Dedifferentiated amniotic fluid mesenchymal stem cell (primary cell): ENCODE measurements at regions not wholly inside any gene's neighbourhood (a gene's known extent, or its start where the extent isn't known, plus 50 kb on each side); places are given as distances from the start of the nearest gene placed in this dataset.

Experiments
- DNase-seq: peaks from one replicate; pipeline ENCODE4 v3.0.0-alpha.2; 2016; ENCODE audit errors: extremely low spot score

DNA sequence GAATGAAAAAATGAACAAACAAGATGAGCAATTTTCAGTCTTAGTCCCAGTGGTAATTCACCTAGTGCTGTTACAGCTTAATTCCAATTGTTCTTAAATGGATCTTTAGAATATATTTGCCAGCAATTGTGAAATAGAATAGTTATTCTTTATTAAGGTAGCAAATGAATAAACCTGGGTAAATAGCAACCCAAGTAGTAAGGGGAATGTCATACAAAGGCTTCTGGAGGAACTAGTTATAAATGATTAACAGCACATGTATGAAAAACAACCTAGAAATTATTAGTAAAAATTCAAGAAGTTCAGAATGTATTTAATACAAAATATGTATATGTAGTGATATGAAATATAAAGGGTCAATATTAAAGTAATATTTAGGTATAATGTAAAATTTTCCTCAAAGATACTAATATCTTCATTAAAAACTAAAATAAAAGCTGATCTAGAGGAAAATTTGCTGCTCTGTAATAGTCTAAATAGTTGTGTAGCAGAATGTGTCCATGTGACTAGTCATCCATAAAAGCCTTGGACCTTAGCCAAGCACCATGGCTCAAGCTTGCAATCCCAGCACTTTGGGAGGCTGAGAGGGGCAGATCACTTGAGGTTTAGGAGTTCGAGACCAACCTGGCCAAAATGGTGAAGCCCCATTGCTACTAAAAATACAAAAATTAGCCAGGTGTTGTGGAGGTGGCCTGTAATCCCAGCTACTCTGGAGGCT lies 535.9 kb upstream of the ATXN8OS start:
- DNase-seq = no peak

DNA sequence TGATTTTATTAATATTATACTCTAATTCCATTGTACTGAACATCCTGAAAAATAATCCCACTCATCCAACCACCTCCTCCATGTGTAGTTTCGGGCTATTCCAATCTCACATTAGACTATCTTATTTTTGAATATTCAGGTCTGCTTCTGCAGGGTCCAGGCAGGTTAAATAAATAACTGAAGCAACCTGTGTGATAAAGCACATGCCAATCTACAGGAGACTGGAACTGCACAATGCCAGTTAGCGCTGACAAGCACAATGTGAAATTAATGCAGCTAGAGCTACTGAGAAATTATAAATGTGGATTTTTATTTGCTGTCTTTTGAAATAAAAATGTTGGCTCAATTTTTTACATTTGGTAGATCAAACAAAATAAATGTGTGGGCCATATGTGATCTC lies 540.1 kb upstream of the ATXN8OS start:
- DNase-seq = no peak

DNA sequence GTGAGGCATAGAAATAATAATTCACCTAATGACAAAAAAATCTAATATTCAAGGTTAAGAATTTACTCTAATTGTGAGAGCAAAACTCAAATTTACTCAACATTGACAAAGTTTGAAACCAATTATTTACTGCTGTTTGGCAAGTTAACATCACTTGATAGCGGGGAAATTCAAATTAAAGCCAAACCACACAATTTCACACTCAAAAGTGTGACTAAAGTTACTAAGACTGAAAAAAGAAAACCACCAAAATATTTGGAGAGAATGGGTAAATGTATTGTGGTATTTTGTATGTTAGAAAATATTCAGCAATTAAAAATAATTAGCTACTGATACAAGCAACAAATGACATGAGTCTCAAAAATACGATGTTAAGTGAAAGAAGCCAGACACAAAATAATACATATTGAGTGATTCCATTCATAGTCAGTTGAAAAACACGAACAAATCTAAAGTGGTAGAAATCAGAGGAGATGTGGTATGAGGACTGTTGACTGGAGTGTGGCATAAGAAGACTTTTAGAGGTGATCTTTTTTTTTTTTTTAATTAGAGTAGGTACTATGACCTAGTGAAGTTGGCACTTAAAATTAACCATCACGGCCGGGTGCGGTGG lies 541.4 kb upstream of the ATXN8OS start:
- no peak for DNase-seq

DNA sequence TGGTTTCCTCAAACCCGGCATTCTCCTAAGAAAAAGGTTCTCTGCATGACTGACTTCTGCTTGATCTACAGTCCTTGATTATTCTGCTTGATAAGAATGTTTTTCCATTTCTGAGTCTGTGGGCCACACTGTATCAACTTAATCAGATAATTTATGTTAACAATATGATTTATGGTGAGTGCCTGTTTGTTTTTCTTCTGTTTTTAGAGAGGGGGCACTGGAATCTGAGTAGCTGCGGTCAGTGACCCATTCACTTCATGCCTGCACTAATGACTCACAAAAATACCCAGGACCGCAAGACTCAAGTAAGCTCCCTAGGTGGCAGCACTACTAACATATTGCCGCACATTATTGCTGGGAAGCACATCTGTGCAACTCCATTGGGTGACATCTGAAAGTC lies 542.3 kb upstream of the ATXN8OS start:
- no peak for DNase-seq

DNA sequence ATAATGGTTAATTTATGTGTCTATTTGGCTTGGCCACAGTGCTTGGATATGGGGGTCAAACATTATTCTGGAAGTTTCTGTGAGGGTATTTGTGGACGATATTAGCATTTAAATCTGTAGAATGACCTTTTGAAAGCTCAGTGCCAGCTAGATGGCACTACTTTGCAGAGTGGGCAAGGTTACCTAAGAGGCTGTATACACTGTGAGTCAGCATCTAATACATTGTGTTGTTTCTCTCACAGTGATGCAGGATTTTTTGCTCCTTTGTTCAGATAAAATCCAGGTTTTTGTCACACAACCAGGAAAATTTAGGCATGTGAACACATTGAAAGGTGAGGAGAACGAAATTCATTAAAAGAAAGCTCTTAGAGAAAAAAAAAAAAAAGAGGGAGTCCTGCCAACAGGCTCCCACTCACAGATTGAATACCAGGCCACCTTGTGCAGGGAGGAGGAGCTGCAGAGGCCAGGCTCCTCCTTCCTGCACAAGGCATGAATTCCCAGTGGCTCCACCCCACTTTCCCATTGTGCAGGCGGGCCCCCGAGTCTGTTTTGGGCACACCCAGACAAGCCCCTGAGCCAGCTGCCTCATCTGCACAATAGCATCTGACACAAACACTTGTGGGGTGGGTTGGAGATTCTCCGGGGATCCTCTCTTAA lies 551.0 kb upstream of the ATXN8OS start:
- no peak for DNase-seq

DNA sequence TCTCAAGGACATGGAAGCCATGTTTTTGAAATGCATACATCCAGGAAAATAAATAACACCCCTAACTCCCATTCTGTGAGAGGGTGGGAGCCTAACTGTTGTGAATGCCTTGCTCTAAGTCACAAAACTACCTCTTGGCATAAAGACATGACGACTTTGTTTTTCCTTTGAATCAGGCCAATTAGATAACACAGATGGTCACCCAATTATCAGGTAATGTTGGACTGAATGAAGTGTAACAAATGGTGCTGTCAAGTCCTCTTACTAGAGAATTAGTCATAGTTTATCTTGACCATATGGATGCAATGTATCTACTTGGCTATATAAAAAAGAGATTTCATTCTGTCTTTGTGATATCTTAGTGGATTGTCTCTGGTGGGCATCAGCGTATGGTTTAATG lies 553.6 kb upstream of the ATXN8OS start:
- no peak for DNase-seq

DNA sequence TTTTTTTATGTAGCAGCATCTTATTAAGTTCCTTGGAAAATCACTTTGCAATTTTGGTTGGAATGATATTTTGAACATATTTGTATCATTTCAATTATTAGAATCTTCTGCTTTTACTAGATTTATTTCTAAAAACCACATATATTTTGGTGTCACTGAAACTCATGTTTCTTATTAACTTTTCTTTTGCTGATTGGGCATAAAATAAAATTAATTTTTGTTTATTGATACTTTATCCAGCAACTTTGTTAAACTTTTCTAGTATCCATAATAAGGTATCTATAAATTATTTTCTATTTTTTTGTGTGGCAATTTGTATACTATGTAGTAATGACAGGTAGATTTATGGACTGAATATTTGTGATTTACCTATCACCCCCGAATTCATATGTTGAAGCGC lies 556.4 kb upstream of the ATXN8OS start:
- DNase-seq = no peak

DNA sequence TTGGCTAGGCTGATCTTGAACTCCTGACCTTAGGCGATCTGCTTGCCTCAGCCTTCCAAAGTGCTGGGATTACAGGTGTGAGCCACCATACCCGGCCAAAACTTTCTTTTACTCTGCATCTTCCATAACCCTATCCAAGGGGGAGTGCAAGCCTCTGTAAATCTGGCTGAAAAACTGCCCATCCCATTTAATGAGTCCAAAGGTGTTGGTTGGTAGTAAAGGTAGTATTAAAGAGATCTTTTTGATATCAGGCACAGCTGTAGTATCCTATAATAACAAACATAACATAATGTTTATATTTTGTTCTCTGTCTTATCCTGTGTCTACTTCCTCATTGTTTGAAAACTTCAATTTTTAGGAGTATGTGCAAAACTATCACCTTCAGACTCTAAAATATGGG lies 559.8 kb upstream of the ATXN8OS start:
- DNase-seq = no peak

DNA sequence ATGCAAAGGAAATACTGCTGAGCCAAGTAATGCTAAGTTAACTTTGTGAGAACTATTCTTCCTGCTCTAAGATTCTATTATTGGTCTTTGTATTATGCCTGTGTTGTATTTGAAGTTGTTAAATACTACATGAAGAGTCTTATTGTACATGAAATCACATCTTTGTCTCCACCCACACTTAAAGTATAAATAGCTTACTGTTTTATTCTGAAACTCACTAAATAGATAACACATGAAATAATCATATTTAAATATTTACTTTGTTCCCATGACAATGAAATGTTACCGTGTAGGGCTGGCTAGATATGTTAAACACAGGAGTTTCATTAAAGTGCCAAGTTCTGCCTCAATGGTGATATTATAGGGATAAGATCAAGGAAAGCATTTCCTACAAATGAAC lies 562.1 kb upstream of the ATXN8OS start:
- DNase-seq = no peak

DNA sequence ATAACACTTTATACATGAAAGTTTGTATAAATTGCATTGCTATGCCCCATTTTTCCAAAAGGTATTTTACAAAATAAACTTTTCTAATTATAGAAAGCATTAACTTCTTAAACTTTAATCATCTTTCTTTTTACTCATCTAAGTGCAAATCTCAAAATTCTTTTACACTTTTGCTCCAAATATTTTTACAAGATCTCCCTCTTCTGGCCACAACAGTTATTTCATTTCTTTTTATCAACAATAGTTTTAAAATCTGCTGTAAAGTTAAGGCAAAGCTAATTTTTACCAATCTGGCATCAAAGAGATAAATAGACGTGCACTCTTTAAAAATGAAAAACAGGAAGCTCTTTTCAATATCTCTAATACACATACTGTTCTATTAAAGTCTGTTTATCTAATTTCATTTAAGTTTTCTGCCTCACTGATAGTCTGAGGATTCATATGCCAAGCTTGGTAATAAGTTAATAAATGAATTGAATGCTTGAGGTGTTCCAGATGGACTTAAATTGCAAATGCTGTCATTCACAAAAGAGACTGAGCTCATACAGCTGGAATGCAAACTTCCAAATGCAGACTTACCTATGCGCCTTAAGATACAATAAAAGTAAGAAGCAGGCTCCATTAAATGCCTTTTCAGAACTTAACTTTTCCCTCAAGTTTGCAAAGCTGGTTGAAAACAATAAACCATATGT lies 583.0 kb upstream of the ATXN8OS start:
- DNase-seq = no peak

DNA sequence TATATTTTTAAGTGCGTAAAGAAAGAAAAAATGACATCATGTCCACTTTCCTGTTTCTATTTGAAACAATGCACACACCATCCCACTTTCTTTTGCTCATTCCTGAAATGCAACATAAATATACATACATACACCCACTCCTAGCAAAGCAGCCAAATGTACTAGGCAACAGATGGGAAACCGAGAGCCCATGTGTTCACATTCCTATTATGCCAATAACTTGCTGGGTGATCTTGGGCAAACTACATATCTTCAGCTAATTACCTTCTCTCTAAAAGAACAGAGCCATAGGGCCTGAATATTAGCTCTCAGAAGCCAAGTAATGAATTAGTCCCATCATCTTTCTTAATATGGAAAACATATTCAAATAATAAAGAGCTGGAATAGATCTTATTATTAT lies 610.6 kb upstream of the ATXN8OS start:
- no peak for DNase-seq

DNA sequence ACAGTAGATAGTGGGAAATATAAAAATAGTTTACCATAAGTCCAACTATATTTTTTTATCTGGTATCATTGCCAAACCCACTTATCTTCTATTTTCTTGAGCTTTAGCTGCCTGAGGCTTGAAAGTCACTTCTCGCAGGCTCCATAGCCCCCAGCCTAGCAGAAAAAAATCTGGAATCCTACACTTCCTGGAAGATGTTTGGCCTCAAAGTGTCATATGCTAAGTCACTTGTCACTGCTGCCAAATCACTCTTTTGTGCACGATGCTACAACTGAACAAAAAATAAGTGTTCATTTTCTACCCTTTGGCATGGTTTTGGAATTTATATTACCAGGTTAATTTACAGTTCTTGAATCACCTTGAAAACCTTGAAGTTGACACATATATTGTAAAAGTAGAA lies 612.5 kb upstream of the ATXN8OS start:
- DNase-seq = no peak

DNA sequence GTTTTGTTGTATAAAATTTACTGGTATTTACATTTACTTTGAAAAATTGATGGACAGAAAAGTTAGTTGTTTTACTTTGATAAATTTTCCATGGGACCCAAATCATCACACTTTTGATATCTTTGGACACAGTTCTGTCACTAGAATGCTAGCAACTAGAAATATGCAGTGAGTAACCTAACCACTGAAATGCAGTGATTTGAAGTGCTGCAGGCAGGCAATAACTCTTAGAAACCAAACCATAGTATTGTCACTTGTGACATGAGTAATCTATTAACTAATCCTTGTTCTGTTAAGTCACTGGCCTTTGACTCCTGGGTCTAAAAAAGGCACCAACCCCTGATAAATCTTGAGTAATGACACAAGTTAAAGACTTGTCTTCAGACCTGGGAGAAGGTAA lies 620.0 kb upstream of the ATXN8OS start:
- no peak for DNase-seq

DNA sequence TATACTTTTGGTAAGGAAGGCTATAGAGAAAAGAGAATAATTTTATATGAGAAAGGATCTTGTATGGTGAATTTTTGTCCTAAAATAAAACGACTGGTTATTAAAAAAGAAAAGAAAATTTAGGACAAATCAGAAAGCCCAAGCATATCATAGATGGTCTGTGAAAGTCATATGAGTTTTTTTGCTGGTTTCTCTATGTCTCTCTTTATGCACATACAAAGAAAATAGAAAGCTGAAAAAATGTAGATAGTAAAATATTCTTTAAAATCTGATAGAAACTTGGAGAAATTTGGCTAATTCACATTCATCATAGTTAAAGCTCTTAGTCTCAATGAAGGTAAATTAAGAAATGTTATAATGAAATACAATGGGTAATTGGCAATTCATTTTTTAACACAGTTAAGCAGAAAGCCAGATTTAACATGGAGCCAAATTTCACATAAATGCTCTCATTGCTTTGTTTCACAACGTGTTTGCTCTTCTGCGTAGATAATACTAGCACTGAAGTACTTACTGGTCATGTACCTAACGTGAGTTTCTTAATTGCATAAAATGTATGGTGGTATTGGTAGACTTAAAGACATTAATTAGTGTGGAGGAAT lies 621.5 kb upstream of the ATXN8OS start:
- no peak for DNase-seq

DNA sequence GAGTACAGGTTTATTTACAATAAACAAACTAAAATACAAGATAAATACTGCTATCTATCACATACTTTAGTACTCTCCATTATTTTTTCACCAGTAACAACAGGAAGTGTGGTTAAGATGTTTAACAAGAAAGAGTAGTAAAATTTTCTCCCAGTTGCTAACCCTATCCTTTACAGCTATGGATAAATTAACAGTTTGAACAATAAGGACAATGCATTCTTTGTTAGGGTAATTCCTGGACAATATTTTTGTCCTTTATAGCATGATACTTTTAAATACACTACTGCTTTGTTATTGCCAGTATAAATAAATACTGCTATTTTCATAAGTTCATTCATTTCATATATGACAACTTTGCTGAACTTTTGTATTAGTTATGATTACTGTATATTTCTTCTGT lies 630.2 kb upstream of the ATXN8OS start:
- no peak for DNase-seq

DNA sequence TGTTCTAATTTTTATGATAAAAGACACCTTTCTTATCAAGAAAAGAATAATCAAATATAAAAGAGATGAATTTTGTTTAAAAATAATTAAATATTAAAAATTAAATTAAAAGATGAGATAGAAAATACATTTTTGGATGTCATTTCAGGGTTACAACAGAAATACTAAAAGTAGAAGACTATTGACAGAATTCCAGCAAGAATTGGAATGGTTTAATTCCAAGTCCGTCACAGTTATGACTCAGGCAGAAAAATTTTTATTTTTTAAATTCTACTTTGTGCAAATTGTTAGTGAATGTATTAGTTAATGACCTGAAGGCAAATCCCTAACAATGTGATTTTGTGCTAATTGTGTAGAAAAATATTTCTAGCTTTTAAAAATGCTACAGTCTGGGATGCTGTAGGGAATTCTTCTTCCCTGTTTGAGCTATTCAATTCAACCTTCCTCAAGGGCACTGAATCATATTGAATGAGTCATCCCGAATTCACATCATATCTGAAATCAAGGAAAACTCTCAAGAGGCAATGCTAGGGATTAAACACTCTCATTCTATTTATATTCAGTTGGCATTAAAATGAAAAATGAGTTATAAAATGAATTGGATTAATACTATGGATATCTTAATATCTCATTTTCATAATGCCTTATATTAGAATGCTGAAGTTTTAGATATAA lies 633.5 kb upstream of the ATXN8OS start:
- DNase-seq = no peak

DNA sequence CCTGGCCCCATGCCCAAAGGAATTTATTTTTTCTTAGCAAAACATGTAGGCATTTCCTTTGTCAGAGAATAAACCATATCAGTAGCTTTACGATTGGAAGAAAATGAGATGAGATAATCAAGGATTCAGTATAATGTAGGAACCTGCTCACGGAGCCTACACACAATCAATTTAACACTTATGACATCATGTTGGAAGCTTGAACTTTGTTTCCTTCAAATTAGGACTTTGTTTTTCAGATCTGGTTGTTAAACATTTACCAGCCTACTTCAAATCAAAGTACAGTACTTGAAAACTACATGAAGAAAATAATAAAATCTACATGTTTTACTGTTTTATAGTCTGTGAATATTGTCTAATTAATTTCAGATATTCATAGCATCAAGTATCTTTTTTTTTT lies 639.0 kb upstream of the ATXN8OS start:
- DNase-seq = no peak

DNA sequence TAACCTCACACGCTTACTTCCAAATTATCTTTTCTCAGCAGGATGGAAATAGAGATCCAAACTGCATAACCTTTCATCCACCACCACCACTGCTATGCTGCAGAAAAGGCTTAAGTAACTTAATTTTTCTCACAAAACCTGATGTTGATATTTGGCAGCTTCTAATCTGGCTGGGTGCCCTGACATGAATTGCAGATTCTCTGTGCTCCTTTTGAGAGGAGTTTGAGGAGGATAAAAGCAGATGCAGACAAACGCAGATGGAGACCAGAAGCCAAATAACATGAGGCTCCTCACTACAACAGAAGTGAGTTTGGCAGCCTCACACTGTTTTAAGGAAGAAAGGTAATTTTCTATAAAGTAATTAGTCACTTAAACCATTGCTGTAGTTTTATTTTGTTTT lies 646.2 kb upstream of the ATXN8OS start:
- no peak for DNase-seq

DNA sequence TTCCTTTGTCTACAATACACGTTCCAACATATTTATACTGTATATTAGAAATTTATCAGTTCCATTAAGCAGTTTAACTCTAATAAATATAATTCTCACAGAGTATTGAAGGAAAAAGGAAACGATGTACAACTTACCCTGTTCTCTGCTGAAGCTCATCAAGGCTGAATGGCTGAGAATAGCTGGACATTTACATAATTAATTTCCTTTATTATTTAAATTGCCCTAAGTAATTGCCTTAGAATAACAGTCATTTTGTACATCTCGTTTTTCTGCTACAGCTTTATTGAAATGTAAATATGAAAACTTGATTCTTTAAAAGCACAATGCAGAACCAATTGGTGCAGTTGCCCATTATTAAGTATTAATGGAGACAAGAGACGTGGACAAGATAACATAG lies 648.3 kb upstream of the ATXN8OS start:
- no peak for DNase-seq

DNA sequence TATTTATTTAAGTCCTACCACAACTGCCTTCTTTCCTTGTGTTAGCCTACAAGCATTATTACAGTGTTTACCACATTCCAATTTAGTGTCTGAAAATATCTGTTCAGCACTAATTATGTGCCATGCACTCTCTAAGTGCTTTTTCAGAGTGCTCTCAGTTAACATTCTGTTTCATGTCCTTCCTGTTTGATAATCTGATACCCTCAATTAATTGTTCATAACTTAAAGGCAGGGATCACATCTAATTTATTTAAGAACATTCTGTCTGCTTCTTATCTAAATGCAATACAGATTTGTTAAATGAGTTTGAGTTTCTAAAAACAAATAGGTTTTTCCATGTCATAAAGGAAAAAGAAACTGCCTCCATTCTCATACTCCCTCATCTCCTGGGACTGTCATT lies 649.6 kb upstream of the ATXN8OS start:
- DNase-seq = no peak

DNA sequence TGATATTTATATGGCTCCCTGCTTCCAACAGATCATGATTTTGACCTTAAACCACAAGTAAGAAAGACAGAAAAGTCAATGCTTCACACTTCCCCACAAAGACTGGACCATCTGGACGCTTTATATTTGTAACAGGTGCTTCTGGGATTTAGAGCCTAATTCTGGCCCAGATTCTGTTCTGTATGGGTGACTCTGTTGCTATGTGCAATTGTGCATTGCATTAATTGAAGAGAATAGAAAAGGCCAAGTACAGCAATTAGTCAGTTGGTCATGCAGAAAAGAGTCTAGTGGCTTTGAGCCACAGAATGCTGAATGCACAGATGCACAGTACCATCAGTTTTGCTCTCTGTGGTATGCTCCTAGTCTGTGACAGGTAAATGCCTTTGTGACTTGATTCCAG lies 657.4 kb upstream of the ATXN8OS start:
- DNase-seq = no peak

DNA sequence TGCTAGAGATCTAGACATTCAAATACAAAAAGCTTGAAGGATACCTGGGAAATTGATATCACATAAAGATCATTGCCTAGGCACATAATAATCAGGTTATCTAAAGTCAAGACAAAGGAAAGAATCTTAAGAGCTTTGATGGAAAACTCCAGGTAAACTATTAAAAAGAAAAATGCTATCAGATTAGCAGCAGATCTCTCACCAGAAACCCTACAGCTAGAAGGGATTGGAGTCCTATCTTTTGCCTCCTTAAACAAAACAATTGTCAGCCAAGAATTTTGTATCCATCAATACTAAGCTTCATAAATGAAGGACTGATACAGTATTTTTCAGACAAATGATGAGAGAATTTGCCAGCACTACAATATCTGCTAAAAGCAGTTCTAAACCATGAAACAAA lies 682.4 kb upstream of the ATXN8OS start:
- no peak for DNase-seq
